NCI-H748 (cell line): ENCODE measurements at regions not wholly inside any gene's neighbourhood (a gene's known extent, or its start where the extent isn't known, plus 50 kb on each side); places are given as distances from the start of the nearest gene placed in this dataset.
A peak's percentile ranks its signal among the peaks of the same experiment; 100 is the strongest.
"Not testable (repeated sequence)": the region's sequence is repeated elsewhere in the genome, so short reads cannot be mapped to it uniquely, and the experiment has no call there.

Experiments
- DNase-seq: peaks from one replicate; lab custom pipeline; 2025; ENCODE audit not compliant: unreplicated experiment; lab: John Stamatoyannopoulos, UW

DNA sequence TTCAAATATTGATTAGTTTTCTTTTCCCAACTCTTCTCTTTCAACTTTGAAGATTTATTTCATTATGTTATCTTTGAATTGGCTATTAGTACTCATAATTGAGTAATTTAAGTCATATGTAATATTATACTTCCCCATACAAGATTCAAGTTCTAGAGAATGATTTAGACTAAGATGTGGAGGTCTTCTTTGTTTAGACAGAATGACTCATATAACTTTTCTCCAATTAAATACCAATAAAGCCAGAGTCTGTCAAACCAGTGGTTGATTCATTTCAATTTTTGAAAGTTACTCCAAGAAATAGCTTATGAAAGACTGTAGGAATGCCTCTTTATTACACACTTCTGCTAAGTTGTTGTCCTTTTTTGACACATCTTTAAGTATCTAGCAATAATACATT is 115.8 kb upstream of the SLC35F3 start:
- no peak for DNase-seq

DNA sequence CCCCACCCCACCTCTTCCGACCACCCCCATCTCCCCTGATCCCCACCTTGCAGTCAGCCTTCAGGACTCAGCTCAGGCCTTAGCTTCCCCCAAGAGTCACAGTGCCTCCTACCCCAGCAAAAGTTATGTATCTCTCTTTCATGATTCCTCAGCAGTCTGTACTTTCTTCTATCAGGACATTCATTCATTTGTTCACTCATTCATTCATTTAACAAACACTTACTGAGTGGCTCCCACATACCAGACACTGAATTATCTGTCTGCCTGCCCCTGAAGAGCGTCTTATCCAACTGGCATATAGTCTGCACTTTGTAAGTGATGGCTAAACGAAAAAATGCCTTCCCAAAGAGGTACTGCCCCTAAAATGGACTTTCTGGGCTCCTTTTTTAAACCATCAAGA is 114.4 kb upstream of the SLC35F3 start:
- no peak for DNase-seq

DNA sequence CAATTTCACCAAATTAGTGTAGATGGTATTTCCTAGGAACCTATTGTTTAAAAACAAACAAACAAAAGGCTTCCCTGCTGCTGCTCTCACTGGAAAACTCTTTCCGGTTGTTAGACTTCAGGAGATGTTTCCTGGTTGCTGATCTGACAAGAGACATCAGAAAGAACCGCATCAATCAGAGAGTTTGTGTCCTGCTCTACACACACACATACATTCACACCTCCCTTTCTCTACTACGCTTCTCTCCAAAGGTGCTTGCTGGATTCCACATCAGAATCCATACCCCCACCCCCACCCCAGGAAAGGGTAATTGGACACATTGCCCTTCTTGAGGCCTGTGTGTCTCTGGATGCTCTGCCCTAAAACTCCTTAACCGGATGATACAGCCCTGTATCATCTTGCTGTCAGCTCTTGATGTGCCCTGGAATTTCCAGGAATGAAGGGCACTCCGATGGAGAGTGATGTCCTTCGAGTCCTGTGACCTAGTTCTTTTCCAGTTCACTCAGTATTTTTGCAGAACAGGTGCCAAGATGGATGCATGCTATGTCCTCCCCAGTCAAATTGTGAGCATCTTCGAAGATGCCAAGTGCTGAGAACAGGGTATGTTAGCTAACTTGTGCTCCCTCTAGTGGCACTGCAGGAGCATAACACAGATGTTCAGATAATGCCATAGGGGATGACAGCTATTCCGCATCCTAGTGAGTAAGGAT is 113.7 kb upstream of the SLC35F3 start:
- DNase-seq = peak; percentile 51

DNA sequence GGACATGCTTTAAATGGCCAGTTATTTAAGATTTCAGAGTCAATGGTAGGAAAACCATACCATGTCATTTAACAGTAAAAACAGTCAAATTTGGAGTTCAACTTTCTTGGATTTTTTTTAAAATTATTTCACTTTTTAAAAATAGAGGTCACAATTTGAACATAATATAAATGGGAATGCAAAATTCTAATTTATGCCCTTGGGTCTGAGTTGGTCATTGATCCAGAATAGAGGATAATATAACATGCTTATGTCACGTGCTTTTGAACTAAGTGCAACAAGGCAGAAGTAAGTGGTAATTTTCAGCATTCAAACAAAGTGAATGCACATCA is 113.1 kb upstream of the SLC35F3 start:
- no peak for DNase-seq

DNA sequence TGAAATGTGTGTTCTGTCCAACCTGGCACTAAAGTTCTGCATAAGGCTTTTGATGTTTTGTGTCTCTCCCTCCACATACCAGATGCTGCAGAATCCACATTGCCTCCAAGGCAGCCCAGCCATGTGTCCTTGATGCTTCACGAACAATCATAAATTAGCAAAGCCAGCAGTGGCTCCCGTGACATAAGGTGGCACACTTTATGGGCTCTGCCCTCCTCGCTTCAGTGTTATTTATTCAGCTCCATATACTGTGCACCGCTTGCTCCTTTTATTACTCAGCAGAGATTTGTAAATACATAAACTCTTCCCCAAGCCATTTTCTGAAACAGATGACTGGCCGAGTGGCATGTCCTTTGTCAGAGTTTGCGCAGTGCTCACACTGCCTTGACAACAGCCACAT is 112.8 kb upstream of the SLC35F3 start:
- DNase-seq = no peak

DNA sequence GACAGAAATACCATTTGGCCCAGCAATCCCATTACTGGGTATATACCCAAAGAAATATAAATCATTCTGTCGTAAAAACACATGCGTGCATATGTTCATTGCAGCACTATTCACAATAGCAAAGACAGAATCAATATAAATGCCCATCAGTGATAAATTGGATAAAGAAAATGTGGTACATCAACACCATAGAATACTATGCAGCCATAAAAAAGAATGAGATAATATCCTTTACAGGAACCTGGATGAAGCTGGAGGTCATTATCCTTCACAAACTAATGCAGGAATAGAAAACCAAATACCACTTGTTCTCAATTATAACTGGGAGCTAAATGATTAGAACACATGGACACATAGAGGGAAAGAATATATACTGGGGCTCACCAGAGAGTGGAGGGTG is 109.6 kb upstream of the SLC35F3 start:
- no peak for DNase-seq

DNA sequence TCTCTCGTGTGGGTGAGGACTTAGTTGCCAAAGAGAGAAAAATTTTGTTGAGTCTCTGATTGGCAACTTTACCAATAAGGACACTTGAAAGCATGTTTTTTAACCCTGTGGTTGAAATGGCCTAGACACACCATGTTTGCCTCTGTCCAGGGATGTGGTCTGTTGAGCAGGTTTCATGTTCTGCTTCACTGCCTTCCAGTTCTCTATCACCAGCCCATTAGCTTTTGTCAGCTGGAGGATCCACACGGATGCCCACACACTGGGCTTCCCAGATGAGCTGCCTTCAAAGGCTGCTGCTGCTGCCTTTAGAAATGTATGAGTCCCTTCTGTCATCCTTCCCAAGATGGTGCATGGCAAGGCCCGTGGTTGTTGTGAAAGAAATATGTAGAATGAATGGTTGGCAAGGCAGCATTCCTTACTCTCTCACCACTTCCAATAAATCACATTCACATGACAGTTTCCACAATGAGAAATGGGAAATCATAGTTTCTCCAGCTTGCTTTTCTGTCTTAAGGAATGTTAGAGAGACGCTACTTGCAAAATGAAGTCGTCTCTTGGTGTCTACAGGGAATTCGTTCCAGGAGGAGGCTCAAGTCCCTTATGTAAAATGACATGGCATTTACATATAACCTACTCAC is 108.2 kb upstream of the SLC35F3 start:
- DNase-seq = no peak

DNA sequence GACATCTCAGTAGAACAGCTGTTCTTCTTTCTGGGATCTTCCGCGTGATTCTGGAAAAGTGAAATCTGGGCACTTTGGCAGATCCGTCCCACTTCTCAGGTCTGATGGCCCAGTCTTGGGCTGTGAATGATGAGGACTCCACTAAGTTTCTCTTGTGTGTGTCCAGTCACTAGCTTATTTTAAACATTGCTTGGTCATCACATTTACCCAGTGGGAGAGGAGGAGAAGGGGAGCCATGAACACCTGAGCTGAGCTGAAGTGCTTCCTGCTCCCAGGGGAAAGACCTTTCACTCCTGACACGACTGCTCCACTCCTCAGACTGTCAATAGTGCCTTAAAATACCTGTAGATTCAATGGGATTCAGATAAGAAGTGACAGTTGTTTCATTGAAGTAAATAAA is 101.9 kb upstream of the SLC35F3 start:
- DNase-seq = no peak

DNA sequence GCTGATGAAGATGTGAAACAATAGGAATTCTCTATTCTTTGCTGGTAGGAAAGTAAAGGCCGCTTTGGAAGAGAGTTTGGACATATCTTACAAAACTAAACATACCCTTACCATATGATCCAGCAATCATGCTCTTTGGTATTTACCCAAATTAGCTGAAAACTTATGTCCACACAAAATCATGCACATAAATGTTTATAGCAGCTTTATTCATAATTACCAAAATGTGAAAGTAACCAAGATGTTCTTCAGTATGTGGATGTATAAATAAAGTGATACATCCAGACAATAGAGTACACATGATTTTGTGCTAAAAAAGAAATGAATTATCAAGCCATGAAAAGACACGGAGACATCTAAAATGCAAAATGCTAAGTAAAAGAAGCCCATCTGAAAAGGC is 98.7 kb upstream of the SLC35F3 start:
- no peak for DNase-seq

DNA sequence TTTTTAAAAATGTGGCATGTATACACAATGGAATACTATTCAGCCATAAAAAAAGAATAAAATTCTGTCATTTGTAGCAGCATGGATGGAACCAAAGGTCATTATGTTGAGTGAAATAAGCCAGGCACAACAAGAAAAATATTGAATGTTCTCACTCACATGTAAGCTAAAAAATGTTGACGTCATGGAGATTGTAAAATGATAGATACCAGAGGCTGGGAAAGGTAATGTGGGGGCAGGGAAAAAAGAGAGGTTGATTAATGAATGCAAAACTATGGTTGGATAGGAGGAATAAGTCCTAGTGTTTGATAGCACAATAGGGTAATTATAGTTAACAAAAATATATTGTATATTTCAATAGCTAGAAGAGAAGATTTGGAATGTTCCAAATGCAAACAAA is 89.1 kb upstream of the SLC35F3 start:
- no peak for DNase-seq

DNA sequence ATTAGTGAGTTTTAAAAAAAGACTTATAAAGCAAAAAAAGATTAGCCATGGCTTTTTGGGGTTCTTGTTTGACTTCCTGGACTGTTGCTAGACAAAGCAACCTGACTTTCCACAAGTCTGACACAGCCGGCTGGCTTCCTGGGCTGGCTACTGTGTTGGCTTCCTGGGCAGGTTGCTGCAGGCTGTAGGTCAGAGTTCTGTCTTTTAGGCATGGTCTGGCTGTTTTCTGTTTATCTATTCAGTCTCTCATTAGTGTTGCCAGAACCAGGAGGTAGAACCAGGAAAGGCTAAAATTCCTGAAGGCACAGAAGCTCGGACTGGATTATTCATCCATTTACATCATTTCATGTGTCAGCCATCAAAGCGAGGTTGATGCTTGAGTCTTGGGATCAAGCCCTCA is 88.6 kb upstream of the SLC35F3 start:
- DNase-seq = no peak

DNA sequence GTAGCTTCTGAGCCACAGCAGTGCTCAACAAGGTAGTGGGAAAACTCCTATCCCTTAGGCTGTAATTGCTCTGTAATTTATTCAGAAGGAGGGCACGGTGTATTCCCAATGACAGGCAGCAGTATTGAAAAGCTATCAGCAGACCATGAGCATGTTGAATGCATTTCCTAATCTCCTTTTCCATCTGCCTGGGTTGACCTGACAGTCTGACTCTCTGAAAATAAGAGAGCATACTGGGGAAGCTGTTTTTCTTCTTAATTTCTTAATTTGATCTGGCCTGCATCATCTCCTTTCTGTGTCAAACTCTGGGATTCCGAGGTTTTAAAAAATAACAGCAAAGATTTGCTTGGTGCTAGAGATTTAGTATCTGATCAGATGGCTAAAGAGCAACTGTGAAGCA is 88.1 kb upstream of the SLC35F3 start:
- no peak for DNase-seq

DNA sequence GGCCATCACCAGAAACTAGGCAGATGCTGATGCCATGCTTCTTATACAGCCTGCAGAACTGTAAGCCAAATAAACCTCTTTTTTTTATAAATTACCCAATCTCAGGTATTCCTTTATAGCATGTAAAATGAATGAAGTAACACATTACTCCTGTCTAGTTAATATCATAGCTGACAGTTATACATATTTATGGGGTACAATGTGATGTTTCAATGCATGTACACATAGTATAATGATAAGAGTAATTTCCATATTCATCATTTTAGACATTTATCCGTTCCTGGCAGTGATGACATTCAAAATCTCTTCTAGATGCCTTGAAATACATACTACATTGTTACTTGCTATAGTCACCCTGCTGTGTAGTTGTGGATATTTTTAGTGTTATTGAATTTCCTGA is 85.4 kb upstream of the SLC35F3 start:
- DNase-seq = no peak

DNA sequence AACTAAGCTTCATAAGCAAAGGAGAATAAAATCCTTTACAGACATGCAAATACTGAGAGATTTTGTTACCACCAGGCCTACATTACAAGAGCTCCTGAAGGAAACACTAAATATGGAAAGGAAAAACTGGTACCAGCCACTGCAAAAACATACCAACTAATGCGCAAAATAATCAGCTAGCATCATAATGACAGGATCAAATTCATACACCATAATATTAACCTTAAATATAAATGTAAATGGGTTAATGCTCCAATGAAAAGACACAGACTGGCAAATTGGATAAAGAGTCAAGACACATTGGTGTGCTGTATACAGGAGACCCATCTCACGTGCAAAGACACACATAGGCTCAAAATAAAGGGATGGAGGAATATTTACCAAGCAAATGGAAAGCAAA is 80.3 kb upstream of the SLC35F3 start:
- DNase-seq = not testable (repeated sequence)

DNA sequence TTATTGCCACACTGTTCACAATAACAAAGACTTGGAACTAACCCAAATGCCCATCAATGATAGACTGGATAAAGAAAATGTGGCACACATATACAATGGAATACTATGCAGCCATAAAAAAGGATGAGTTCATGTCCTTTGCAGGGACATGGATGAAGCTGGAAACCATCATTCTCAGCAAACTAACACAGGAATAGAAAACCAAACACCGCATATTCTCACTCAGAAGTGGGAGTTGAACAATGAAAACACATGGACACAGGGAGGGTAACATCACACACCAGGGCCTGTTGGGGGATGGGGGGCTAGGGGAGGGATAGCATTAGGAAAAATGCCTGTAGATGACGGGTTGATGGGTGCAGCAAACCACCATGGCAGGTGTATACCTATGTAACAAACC is 76.5 kb upstream of the SLC35F3 start:
- DNase-seq = not testable (repeated sequence)

DNA sequence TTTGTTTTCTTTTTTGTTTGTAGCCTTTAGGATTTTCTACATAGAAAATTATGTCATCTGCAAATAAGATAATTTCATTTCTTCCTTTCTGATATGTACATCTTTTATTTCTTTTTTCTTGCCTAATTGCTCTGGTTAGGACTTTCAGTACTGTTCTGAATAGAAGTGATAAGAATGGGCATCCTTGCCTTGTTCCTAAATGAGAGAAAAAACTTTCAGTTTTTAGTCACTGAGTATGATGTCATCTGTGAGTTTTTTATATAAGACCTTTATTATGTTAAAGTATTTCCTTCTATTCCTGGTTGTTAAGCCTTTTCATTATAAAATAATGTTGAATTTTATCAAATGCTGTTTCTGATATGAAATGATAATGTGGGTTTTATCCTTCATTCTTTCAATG is 76.0 kb upstream of the SLC35F3 start:
- no peak for DNase-seq

DNA sequence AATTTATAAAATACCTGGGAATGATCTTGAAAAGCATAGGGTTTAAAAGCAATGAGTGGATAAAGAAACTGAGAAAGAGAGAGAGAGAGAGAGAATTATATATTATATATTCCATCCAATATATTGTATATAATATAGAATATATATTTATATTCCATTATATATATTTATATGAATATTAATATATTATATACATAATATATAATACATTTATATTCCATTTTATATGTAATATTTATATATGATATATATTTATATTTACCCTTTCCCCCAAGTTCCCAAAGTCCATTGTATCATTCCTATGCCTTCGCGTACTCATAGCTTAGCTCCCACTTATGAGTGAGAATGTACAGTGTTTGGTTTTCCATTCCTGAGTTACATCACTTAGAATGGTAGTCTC is 69.9 kb upstream of the SLC35F3 start:
- DNase-seq = no peak

DNA sequence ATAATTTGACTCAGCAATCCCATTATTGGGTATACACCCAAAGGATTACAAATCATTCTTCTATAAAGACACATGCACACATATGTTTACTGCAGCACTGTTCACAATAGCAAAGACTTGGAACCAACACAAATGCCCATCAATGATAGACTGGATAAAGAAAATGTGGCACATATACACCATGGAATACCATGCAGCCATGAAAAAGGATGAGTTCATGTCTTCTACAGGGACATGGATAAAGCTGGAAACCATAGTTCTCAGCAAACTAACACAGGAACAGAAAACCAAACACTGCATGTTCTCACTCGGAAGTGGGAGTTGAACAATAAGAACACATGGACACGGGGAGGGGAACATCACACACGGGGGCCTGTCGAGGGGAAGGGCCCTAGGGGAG is 66.3 kb upstream of the SLC35F3 start:
- not testable (repeated sequence) for DNase-seq

DNA sequence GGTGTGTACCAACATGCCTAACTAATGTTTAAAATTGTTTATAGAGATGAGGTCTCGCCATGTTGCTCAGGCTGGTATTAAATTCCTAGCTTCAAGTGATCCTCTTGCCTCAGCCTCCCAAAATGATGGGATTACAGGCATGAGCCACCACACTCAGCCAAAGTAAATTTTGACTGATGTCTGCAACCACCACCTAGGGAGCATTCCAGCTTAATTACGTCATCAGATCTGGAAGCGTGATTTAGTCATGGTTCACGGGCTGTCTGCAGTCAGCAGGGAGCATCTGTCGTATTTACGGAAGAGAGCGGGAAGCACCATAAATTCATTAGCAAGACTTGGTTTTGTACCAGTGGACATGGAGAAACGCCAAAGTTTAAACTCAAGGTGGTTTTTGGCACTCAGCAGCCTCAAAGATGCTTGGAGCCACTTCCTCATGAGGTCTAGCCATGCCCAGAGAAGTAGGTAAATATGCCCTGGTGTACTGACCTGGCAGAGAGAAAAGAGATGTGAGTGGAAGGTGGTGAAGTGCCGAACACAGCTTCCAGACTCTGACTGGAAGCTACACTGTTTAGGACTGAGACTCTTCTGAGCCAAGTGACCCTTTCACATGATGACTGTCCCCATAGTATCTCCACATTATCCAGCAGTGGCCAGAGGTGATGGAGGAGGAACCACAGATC is 60.8 kb upstream of the SLC35F3 start:
- DNase-seq = peak; percentile 9

DNA sequence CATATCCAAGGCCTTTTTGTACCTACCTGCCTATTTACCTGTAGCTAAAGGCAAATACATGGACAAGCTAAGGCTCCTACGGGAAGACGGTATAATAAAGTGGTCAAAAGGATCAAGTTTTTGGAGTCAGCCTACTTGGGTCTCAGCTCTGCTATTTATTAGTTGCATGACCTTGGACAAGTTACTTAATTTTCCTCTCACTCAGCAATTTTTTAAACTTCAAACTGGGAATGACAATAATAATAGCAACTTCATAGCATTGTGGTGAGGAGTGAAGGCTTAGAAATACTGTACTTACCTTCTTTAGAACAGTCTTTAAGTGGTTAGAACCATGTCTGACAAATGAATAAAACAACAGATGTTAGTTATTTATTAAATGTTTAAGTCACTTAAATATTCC is 60.2 kb upstream of the SLC35F3 start:
- DNase-seq = no peak

DNA sequence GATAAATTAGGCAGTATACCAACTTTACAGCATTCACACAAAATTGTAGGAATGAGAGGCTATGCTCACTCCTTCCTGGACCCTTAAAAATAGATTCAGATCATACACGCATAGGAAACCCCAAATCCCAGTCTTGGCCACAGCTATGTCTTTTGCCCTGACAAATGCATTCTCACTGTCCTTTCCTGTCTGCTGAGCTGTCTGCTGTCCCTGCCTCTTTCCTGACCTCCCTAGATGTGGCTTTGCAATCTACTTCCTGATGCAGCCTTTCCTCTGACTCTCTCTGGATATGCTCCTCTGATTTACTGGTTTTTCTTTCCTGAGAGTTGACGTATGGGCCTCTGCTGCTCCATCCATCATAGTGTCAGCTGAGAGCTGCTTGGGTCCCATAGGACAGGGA is 59.8 kb upstream of the SLC35F3 start:
- DNase-seq = no peak
